ENCODE measurements at regions not wholly inside any gene's neighbourhood (a gene's known extent, or its start where the extent isn't known, plus 50 kb on each side); places are given as distances from the start of the nearest gene placed in this dataset.

GRCh38 chr17:33858682-33859081 is 396.4 kb upstream of the CCL2 start:
- TF ChIP-seq CTCF (IDR thresholded peaks at IDR 0.05) (no peak), EP300 (IDR thresholded peaks at IDR 0.05) (no peak)
